Iris pigment epithelial cell (primary cell): ENCODE measurements at regions not wholly inside any gene's neighbourhood (a gene's known extent, or its start where the extent isn't known, plus 50 kb on each side); places are given as distances from the start of the nearest gene placed in this dataset.
"Not testable (repeated sequence)": the region's sequence is repeated elsewhere in the genome, so short reads cannot be mapped to it uniquely, and the experiment has no call there.

Experiments used
- DNase-seq: peaks from one replicate; pipeline ENCODE4 v3.0.0-alpha.2; 2011; ENCODE audit warnings: low read depth

- no peak for DNase-seq
Measured at GRCh38 chr4:95898226-95898625, 58.3 kb downstream of the PDHA2 start.

DNA sequence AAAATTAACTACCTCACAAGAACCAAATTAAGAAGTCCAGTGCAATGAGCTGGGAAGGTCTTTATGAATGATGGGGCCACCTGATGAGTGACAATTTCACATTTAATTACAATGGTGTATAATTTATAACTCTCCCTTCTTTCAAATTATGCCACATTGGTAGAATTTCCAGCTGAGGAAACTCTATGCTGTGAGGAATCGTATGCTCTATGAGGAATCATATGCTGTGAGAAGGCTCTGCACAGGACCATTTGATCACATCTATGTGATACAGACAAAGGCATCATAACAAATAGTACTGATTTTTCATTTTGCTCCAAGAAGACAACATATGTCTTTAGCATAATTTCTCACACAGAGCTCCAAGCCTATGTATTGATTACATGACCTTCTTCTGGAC lies 69.3 kb downstream of the PDHA2 start:
- DNase-seq = no peak

GRCh38 chr4:95910749-95911148 lies 70.9 kb downstream of the PDHA2 start:
- DNase-seq = no peak

GRCh38 chr4:95921470-95921869 lies 81.6 kb downstream of the PDHA2 start:
- DNase-seq = no peak

- no peak for DNase-seq
Measured at GRCh38 chr4:95929448-95930064, 89.7 kb downstream of the PDHA2 start.

GRCh38 chr4:95939141-95939540 lies 99.2 kb downstream of the PDHA2 start:
- no peak for DNase-seq

GRCh38 chr4:95949136-95949765 lies 109.4 kb downstream of the PDHA2 start:
- DNase-seq = peak; percentile 23

DNA sequence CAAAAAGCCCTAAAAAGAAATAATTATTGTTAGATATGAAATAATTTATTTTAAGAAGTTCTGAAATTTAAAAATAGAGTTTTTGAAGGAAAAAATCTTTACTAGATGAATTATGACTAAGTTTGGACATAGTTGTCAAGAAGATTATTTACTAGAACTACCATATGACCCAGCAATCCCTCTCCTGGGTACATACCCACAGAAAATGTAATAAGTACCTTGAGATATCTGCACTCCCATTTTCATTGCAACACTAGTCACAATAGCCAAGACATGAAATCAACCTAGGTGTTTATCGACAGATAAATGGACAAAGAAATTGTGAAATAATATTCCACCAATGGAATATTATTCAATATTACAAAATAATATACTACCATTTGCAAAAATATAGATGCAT lies 109.9 kb downstream of the PDHA2 start:
- DNase-seq = no peak

DNA sequence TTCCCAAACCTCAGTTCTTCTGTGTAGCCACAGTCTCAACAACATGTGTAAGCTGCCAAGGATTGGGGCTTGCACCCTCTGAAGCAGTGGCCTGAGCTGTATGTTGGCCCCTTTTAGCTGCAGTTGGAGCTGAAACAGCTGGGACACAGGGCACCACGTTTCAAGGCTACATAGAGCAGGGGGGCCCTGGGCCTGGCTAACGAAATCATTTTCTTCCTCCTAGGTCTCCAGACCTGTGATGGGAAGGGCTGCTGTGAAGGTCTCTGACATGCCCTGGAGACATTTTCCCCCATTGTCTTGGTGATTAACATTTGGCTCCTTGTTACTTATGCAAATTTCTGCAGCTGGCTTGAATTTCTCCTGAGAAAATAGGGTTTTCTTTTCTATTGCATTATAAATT lies 112.6 kb downstream of the PDHA2 start:
- not testable (repeated sequence) for DNase-seq

DNA sequence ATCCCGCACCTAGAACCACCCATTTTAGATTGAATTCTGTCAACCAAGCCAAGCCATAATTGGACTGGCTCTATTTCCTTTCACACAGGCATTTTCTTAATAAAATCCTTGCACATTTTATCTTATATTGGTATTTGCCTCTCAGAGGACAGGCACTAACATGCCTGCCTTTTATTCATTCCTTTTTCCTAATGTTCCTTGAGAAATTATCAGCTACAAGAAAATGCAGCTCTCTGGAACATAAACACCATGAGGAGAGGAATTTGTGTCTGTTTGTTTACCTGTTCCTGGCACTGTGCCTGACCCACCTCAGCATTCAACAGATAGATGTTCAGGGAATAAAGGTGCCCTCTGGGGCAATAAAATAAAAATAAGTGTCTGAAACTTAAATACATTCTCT lies 116.2 kb downstream of the PDHA2 start:
- no peak for DNase-seq

- DNase-seq = peak; percentile 5
Measured at GRCh38 chr4:95957054-95957453, 117.2 kb downstream of the PDHA2 start.

GRCh38 chr4:95957759-95958158 lies 117.9 kb downstream of the PDHA2 start:
- no peak for DNase-seq

GRCh38 chr4:95959182-95959581 lies 119.3 kb downstream of the PDHA2 start:
- DNase-seq = no peak

DNA sequence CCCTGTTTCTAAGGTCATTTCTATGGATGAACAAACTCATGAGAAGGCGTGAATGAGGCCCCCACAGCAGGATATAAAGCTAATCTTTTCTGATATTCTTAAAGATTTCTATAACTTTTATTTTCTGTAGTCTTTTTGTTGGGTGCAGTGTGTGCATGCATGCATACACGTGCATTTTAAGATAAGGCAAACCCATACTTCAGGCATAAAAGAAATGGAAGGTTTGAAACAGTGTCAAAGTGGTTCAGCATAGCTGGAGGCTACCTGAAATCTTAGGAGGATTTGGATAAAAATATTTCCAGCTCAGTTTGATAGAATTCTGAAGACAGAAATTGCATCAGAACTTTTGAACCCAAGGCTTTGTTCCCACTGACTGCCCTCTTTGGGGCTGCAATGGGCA lies 119.7 kb downstream of the PDHA2 start:
- DNase-seq = no peak

GRCh38 chr4:95963456-95963855 lies 123.6 kb downstream of the PDHA2 start:
- no peak for DNase-seq

DNA sequence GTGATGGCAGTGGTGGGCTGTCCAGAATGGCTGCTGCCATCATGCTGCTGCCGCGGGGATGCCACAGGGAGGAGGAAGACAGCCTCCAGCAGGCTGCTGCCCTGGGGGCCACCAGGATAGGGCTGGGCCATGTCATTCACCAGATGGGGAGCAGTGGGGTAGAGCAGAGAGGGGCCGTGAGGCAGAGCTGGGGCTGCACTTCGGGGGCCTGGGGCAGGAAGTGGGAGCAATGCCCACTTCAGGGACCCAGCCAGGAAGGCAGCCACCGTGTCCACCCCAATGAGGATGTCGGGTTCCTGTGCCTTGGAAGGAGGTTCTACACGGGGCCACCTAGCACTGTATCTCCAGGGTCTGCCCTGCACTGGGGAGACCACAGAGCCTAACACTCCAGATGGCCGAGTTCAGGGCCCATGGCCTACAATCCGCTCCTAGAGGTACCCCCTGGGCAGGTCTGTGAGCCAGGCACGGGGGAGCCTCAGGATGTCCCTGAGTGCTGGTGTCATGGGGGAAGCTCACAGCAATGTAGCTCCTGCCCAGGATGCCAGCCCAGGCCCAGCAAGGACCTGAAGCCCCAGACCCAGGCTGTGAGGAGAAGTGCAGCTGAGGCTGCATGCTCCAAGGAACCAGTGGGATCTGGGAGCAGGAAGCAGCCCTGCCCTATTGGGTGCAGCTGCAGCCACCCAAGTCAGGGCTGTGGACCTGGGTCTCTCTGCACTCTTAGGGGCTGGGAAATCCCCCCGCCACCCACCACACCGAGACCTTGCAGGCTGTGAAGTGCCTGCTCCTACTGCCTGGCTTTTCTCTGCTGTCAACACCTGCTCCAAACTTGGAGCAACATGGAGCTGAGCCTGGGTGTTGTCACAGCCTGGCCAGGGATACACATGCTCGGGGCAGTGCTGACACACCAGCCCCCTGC lies 140.3 kb downstream of the PDHA2 start:
- DNase-seq = no peak

DNA sequence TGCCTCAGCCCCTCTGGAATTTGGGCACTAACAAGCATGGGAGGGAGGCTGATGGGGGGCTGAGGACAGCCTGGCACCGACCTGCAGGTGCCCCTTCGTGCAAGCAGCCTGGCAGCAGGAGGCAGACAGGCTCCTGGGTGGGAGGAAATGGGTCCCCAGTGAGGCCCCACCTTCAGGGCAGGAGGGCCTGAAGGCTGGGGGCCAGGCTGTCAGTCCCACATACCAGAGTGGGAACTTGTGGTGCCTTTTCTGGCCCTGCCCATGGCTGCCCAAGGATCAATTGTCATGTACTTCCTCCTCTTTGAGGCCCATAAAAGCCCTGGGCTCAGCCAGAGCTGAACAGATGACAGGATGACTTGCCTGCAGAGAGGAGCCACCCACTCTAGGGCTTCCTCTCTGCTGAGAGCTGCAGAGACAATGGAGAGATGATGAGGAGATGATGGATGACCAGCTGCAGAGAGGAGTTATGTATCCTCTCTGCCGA lies 141.0 kb downstream of the PDHA2 start:
- DNase-seq = no peak

DNA sequence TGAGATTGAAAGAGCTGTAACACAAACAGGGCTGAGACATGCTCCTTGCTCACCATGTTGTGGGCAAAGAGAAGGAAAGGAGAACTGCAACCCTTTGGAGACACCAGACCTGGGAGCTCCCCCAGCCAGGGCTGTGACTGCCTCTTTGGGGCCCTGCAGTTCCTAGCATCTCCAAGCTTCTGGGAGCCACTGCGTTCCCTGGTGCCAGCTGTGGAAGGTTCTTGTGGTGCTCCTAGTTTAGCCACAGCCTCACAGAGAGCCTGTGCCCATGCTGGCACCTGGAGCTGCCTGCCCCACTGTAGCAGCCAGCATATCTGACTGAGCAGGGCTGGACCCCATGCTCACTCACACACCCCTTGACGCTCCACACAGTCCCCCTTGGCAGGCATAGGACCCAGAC lies 141.7 kb downstream of the PDHA2 start:
- no peak for DNase-seq

- DNase-seq = no peak
Measured at GRCh38 chr4:95982516-95982915, 142.6 kb downstream of the PDHA2 start.

GRCh38 chr4:95984081-95984480 lies 144.2 kb downstream of the PDHA2 start:
- no peak for DNase-seq

DNA sequence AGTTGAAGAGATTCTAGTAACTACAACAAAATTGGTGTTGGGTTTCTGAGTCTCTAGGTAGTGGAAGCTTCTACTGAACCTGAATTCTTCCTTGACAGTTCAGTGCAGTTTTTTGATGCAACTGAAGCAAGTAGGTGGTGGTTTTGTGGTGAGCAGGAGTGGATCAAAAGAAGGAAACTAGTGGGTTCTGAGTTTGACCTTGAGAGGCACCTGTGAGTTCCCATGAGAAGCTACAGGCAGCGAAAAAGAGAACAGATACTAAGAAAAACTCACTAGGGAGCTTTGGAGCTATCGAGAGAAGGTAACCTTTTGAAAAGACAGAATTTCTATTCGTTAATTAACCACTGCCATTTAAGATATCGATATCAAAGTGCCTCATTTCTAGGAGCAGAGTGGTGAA lies 145.2 kb downstream of the PDHA2 start:
- DNase-seq = no peak

DNA sequence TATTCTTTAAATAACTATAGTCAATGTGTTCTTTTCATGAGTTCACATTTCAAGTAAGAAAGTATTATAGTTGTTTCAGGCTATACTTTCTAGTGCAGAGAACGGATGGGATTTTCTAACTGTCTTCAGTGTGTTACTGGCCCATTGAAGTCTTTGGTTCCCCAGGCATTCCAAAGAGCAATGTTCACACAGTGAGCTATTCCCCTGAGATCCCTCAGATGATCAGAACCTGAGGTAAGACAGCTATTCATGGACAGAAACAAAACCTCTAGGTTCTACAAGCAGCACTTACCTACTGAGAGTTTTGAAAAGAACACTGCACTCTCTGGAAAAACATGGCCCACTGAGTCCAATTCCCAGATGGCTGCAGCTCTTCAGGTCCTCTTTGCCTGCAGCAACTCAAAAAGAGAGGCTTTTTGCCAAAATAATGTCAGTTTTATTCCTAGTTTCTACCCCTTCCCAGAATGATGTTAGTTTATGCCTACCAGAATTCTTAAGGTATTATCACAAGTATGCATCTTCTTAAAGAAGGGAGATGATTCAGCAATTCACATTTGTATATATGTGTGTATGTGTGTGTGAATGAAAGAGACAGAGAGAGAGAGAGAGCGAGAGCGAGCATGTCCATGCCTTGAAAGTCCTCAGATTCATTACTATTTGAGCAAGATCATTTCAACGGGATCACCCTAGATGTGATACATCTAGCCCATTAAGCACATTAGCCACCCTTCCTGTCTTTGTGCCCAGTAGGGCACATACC lies 146.1 kb downstream of the PDHA2 start:
- no peak for DNase-seq
